HG03442 (cell line): ENCODE measurements at regions not wholly inside any gene's neighbourhood (a gene's known extent, or its start where the extent isn't known, plus 50 kb on each side); places are given as distances from the start of the nearest gene placed in this dataset.
"Not testable (repeated sequence)": the region's sequence is repeated elsewhere in the genome, so short reads cannot be mapped to it uniquely, and the experiment has no call there.

ENCODE experiments used
- ATAC-seq: cut with Tn5 transposase; IDR thresholded peaks from one replicate; pipeline ENCODE4 v1.9.1; 2021; ENCODE audit warnings: mild to moderate bottlenecking, moderate library complexity; ENCODE audit not compliant: unreplicated experiment

GRCh38 chr5:56665117-56665516 is 150.2 kb upstream of the MAP3K1 start:
- not testable (repeated sequence) for ATAC-seq

- no peak for ATAC-seq
Observed at GRCh38 chr5:56664025-56664424, 151.3 kb upstream of the MAP3K1 start.

GRCh38 chr5:56663523-56663922 is 151.8 kb upstream of the MAP3K1 start:
- no peak for ATAC-seq

- ATAC-seq, result no peak
Observed at GRCh38 chr5:56662893-56663292, 152.5 kb upstream of the MAP3K1 start.

DNA sequence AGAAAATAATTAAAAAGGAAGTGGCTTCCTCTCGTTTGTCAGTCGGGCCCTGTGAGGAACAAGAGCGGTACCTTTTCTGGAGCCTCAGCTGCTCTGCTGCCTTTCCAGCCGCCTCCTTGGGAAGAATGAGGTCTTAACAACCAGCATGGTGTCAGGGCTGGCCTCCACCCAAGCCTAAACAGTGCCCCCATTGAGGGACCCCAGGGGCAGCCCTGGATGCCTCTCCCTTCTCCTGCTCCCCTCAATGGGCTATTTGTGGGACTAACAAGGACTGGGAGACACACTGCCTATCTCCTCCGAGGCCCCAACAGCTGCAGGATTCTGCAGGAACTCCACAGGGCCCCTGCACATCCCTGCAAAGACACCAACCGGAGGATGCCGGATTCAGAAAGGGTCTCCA is 155.4 kb upstream of the MAP3K1 start:
- ATAC-seq, result no peak

GRCh38 chr5:56658972-56659371 is 156.4 kb upstream of the MAP3K1 start:
- no peak for ATAC-seq

DNA sequence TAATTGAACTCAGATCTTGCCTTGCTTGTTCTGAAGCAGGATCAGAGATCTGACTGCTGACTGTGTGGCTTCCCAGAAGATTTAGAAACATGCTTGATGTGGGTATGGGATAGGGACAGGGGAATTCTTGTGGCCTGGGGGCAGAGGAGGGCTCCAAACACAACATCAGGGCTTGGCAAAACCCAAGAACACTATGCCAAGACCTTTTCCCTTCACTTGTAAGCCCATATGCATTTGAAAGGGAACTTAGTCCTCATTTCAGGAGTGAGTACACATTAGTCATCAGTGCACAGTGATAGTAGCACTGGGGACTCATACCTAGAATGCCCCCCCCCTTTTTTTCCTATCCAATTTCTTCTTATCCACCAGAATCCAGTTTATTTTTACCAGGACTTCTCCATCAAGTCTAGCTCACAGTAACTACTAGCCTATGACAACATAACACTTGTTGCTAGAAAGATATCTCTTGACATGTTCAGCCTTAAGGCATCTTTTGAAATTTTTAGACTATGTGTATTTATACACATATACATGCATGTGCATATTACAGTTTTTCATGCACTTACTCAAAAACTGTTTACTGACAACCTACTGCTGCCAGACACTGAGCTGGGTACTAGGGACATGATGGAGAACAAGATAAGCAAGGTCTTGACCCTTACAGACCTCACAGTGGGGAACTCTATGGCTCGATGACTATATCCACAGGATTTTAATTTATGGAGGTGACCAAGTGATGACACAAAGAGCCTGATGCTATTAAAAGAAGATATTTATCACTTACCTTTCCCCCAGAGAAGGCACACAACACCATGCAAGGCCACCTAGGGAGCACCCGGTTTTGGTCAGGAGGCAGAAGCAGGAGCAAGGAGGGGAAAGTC is 158.3 kb upstream of the MAP3K1 start:
- no peak for ATAC-seq

DNA sequence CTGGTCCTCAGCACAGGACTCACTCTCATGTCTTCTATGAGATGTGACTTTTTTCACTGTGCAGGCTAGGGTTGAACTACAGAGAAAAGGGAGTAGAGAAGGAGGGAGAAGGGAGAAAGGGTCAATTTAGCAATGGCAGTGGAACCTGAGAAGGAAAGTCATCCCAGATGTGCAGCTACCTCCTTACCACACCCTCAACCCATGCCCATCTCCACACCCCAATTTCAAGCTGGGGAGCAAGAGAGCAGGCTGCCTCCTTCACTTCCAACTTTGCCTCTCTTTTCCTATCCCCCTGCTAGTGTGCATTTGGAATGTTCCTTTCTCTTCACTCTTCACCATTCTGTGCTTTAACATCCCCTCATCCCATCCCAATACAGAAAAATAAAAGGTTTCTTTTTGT is 163.5 kb upstream of the MAP3K1 start:
- no peak for ATAC-seq

DNA sequence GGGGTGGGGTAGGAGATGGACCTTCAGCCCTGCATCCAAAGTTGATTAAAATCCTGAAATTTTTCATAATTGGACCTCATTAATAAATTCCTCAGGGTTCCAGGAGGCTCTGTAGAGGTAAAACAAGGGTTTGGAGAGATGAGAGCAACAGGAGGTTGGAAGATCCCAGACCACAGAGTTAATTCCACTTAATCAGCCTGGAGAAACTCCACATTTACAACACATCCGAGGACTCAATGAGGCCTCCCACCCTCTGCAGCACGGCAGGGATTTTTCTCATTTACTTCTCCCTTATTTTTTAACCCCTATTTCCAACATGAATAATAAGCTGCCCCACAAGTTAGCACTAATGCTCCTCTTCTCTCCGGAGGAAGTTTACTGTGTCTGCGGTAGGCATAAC is 165.0 kb upstream of the MAP3K1 start:
- no peak for ATAC-seq

DNA sequence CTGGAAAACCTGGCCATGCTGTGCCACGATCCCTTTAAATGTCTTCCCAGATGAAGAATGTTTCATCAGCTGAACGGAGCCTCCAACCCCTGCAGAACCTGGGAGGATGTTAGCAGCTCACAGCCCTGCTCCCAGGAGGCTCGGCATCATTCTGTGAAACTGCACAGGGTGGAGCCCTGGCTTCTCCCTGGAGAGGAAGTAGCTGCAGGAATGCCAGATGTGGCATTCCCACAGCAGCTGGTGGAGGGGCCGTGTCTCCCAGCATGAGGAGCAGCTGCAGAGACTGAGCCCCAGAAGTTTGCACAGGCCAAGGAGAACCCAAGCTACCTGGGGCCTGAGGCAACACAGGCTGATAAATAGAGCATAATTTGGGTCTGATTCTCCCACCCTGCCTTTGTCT is 165.8 kb upstream of the MAP3K1 start:
- ATAC-seq, result no peak

DNA sequence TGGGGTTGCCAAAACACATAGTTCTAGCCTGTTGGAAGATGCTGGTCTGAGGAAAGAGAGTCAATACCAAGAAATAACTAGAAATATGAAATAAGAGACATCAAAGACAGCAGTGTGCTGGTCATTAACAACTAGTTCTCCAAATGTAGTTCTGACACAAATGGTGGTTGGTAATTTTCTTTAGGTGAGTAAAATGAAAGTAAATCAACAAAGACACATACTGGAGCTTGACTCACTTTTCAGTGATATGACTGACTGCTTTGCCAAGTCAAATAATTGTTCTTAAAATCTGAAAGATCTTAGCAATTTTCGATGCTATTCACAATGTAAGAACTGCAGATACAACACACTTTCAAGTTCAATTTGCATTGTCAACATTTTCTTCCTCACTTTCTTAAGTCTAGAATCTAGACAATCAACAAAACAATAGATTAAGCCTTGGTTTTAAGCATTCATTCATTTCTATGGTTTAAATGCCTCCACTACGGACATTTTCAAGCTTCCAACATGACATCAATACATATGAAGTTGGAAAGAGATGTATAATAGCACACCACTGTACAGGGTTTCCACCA is 166.8 kb upstream of the MAP3K1 start:
- no peak for ATAC-seq

DNA sequence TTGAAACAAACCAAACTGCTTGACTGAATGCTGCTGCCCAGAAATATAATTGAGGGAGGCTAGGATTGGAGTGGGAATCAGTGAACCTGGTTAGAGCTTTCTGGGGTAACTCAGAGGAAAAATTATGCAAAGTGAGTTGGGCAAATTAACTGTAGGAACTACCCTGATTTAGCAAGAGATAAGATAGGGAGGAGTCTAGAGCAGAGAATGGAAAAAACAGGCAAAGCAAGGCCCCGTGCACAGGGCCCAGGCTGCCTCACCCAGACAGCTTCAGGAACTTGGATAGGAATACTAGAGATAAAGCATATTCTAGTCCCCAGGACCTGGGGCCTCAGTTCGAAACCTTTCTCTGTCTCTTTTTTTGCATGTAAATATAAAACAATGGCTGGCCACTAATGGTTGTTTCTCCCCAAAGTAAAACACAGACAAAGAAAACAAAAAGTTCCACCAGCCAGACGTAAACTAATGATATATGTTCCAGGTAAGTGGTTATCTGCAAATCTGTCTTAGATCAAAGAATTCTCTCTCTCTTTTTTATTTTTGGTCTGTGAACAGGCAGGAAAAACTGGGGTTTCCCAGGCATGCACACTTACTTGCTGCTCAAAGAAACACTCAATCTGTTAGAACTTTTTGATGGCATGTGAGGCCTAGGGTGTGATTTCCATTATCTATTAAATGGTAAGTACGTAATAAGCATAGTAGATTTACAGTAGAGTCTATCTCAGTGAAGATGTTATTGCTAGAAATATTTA is 168.1 kb upstream of the MAP3K1 start:
- ATAC-seq, result no peak

GRCh38 chr5:56641635-56642260 is 173.6 kb upstream of the MAP3K1 start:
- ATAC-seq, result no peak

DNA sequence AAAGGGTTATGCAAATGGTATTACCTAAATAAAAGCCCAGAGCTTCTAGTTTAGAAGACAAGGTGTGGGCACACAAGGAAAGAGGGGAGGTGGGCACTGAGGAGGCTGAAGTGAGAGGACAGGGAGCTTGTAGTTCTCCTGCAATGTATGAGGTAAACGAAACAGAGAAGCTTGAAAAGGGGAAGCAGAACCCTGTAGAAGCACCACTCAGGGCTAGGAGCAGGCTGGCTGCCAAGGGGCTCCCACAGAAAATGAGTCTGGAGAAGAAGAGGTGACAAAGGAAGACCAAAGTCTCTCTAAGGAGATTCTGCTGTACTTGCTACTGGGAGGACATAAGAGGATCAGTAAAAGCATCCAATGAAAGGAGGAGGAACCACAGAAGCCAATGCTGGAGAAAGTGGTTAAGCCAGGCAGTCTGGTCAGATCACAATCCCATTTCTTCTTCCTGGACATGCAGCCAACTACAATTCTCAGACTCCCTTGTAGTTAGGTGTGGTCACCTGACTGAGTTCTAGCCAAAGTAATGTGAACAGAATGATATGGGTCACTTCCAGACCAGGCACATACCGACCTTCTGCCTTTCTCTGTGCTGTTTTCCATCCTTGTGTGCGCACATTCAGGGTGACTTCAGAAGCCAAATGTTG is 174.5 kb upstream of the MAP3K1 start:
- ATAC-seq, result peak; percentile 72

- ATAC-seq, result no peak
Observed at GRCh38 chr5:56639476-56639875, 175.9 kb upstream of the MAP3K1 start.

- ATAC-seq, result no peak
Observed at GRCh38 chr5:56638768-56639238, 176.5 kb upstream of the MAP3K1 start.

- ATAC-seq, result no peak
Observed at GRCh38 chr5:56638061-56638621, 177.2 kb upstream of the MAP3K1 start.

DNA sequence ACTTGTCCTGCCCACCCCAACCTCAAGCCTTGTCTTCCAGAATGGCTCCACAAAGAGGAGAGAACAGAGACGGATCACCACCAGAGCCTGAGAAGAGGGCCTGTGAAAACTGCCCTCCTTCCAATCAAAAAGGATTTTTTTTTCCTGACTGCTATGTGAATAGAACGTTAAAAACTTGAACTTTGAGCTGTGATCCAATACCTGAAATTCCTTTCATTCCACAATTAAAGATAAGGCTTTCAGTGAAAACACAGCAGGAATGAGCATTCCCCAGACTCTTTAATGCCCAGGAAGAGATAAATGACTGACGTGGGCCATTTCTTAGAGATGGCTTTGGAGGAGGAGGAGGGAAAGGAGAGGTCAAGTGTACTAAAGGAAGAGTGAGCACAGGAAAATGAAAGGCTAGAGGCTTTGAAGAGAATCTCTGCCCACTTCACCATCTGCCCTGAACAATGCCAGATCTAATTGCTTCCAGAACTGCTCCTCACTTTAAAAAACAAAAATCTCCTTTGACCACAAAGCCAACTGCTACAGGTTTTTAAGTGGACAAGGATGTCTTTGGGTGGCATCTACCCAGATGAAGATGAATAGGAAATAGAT is 177.9 kb upstream of the MAP3K1 start:
- no peak for ATAC-seq

- ATAC-seq, result no peak
Observed at GRCh38 chr5:56633950-56634349, 181.4 kb upstream of the MAP3K1 start.

DNA sequence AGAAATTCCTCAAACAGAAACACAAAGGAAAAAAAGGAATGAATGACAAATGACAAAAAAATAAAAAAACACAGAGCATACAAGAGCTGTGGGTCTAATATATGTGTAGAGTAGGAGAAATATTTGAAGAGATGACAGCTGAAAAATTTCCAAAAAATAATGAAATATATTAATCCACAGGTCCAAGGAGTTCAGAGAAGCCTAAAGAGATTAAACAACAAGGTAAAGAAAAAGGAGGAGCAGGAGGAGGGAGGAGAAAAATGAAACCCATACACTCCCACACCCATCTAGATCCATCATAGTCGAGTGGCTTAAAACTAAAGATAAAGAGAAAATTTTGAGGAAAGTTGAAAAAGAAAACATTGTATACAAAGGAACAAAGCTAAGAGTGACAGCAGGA is 182.4 kb upstream of the MAP3K1 start:
- ATAC-seq, result no peak
